ENCODE measurements at regions not wholly inside any gene's neighbourhood (a gene's known extent, or its start where the extent isn't known, plus 50 kb on each side); places are given as distances from the start of the nearest gene placed in this dataset.
"Not testable (repeated sequence)": the region's sequence is repeated elsewhere in the genome, so short reads cannot be mapped to it uniquely, and the experiment has no call there.

GRCh38 chr4:45482346-45482745 lies 641.5 kb downstream of the GABRG1 start:
- DNase-seq (ENCODE audit: low read depth in 2 of 2) = no peak

DNA sequence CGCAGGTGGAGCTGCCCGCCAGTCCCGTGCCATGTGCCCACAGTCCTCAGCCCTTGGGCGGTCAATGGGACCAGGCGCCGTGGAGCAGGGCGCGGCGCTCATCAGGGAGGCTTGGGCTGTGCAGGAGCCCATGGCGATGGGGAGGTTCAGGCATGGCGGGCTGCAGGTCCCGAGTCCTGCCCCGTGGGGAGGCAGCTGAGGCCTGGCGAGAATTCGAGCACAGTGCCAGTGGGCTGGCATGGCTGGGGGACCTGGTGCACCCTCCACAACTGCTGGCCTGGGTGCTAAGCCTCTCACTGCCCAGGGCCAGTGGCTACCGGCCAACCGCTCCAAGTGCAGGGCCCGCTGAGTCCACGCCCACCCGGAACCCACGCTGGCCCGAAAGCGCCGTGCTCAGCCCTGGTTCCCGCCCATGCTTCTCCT lies 646.5 kb downstream of the GABRG1 start:
- DNase-seq (ENCODE audit: low read depth in 2 of 2) = no peak

DNA sequence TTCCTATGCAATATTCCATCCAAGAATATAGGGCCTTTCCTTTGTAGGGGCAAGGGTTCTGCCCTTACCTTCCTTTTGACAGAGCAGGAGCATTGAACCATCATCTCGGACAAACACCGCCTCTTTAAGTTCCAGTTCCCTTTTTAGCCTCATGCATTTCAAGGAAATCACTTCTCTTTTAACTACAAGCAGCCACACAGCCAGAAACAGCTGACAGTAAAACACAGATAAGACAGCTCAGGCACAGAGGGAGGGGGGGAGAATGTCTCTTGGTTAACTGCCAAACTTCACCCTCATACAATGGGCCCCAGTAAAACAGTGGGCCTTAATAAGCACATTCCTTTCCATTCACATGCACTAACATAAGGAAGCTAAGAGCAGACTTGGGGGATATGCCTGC lies 648.3 kb downstream of the GABRG1 start:
- DNase-seq (ENCODE audit: low read depth in 2 of 2) = no peak

DNA sequence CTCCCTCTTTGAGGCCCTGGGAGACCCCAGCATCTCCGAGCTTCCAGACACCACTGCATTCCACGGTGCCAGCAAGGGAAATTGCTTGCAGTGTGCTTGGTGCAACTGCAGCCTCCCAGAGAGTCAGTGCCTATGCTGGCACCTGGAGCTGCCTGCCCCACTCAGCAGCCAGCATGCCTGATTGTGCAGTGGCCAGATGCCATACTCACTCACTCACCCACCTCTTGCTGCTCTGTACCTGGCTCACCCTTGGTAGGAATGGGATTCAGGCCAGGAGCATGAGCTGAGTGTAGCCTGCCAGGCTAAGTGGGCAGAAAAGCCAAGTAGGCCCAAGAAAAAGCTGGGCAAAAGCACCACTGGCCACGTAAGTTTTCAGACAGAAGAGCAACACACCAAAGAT lies 651.4 kb downstream of the GABRG1 start:
- DNase-seq (ENCODE audit: low read depth in 2 of 2) = no peak

DNA sequence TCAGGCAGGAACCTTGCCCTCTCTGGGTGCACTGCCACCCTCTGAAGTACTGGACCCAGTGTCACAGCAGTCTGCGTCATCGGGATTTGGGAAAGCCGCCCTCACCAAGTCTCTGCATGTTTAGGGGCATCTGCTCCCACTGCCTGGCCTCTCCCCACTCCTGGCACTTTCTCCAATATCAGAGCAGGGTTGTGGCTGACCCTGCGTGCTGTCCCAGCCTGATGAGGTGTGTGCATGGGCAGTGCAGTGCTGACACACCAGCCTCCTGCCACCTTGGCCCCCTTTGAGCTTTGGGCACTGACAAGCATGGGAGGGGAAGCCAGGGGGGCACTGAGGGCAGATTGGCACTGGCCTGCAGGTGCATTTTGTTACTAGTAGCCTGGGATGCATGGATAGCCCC lies 652.5 kb downstream of the GABRG1 start:
- DNase-seq (ENCODE audit: low read depth in 2 of 2) = no peak

DNA sequence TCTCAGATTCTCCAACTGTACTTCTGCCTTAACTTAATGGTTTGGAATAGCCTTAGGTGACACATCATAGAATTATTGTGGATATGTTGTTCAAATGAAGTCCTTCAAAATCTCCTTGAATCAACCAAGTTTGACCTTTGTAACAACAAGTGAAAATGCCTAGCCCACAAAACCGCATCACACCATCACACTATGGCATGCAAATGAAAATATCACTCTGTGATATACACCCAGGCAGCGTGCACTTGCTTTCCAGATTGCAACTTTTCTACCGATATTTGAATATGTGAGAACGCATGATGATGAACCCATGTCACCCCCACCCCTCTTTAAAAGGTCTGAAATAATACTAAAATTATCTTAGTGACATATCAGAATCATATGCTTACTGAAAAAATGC lies 656.7 kb downstream of the GABRG1 start:
- no peak for DNase-seq (ENCODE audit: low read depth in 2 of 2)

GRCh38 chr4:45460157-45460556 lies 663.7 kb downstream of the GABRG1 start:
- not testable (repeated sequence) for DNase-seq (ENCODE audit: low read depth in 2 of 2)

- DNase-seq (ENCODE audit: low read depth in 2 of 2) = no peak
These were observed 668.6 kb downstream of the GABRG1 start for GRCh38 chr4:45455217-45455616.

GRCh38 chr4:45453258-45453853 lies 670.5 kb downstream of the GABRG1 start:
- no peak for DNase-seq (ENCODE audit: low read depth in 2 of 2)

DNA sequence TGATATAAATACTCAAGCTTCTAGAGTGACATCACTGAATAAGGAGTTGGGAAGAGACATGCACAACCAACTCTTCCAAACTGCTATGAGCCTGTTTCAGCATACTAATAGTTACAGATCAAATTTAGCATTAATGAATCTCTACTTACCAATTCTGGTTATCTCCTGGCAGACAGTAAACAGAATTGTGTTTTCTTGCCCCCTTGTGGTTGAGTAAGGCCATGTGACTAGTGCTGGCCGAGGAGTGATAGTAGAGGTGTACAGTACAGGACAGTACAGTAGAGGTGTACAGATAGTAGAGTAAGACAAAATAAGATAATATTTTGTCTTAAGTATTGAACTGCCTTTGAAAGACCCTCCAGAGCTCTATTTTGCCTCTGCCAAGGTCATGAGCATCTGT lies 681.4 kb downstream of the GABRG1 start:
- DNase-seq (ENCODE audit: low read depth in 2 of 2) = no peak

DNA sequence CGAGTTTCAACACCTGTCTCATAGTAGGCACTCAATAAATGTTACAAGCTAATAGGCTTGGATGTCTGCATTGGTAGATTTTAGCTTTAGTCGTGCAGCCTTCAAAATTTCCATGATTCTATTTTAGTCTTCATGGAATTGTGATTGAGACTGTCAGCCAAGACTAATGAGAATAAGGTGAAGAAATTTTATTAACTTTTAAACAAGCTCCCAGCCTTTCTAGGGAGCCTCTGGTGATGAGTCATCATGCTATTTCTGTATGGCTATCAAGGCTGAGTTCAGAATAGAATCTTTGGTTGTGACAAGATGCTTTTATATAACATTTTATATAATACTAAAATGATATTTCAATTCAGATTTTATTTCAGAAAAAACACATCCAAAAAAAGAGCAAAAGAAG lies 685.8 kb downstream of the GABRG1 start:
- DNase-seq (ENCODE audit: low read depth in 2 of 2) = no peak

- DNase-seq (ENCODE audit: low read depth in 2 of 2) = no peak
These were observed 686.5 kb downstream of the GABRG1 start for GRCh38 chr4:45437381-45437780.

- DNase-seq (ENCODE audit: low read depth in 2 of 2) = no peak
These were observed 698.7 kb downstream of the GABRG1 start for GRCh38 chr4:45425135-45425534.

GRCh38 chr4:45423896-45424295 lies 697.5 kb upstream of the GNPDA2 start:
- no peak for DNase-seq (ENCODE audit: low read depth in 2 of 2)

DNA sequence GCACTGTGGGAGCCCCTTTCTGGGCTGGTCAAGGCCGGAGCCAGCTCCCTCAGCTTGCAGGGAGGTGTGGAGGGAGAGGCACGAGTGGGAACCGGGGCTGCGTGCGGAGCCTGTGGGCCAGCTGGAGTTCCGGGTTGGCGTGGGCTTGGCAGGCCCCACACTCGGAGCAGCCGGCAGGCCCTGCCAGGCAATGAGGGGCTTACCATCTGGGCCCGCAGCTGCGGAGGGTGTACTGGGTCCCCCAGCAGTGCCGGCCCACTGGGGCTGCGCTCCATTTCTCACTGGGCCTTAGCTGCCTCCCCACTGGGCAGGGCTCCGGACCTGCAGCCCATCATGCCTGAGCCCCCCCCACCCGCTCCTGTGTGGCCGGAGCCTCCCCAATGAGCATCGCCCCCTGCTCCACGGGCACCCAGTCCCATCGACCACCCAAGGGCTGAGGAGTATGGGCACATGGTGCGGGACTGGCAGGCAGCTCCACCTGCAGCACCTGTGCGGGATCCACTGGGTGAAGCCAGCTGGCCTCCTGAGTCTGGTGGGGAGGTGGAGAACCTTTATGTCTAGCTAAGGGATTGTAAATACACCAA lies 693.8 kb upstream of the GNPDA2 start:
- not testable (repeated sequence) for DNase-seq (ENCODE audit: low read depth in 2 of 2)

GRCh38 chr4:45410701-45411210 lies 684.4 kb upstream of the GNPDA2 start:
- DNase-seq (ENCODE audit: low read depth in 2 of 2) = no peak

DNA sequence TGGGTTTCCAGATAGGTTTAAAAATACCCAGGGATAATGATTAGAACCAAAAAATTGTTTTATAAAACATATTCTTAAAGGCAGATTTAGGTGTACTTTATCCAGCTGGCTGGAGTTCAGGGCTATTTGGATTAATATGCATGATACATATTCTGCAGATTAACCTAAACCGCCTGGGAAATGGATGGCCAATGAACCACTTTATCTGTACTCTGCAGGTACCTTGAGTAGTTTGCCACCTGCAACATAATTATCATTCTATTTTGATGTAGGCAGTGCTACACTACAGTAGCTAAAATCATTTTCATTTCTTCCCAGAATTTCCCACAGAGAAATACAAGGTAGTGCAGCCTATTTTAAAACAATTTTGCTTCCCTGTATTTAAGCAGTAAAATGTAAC lies 683.2 kb upstream of the GNPDA2 start:
- no peak for DNase-seq (ENCODE audit: low read depth in 2 of 2)

DNA sequence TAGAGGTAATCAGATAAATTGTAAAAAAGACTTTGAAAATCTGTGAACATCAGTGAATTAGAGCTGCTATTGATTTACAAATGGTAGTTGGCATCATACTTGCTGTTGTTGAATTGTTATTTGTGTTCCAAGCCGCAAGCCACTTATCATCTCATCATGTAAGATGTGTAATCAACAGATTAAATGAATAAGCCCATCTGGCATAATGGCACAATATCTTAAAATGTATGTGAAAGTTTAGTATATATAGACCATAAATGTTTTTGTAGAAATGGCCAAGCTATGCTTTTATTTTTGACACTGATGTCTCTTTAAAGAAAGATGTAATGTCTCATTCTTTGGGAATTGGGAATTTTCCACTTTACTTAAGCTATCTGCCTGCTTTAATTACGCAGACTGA lies 682.6 kb upstream of the GNPDA2 start:
- DNase-seq (ENCODE audit: low read depth in 2 of 2) = no peak

- no peak for DNase-seq (ENCODE audit: low read depth in 2 of 2)
These were observed 672.8 kb upstream of the GNPDA2 start for GRCh38 chr4:45399116-45399515.

DNA sequence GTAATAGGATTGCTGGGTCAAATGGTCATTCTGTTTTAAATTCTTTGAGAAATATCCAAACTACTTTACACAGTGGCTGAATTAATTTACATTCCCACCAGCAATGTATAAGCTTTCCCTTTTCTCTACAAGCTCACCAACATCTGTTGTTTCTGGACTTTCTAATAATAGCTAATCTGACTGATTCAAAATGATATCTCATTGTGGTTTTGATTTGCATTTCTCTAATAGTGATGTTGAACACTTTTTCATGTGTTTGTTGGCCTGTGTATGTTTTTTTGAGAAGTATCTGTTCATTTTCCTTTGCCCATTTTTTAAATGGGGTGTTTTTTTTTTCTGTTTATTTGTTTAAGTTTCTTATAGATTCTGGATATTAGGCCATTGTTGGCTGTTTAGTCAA lies 659.0 kb upstream of the GNPDA2 start:
- DNase-seq (ENCODE audit: low read depth in 2 of 2) = no peak

DNA sequence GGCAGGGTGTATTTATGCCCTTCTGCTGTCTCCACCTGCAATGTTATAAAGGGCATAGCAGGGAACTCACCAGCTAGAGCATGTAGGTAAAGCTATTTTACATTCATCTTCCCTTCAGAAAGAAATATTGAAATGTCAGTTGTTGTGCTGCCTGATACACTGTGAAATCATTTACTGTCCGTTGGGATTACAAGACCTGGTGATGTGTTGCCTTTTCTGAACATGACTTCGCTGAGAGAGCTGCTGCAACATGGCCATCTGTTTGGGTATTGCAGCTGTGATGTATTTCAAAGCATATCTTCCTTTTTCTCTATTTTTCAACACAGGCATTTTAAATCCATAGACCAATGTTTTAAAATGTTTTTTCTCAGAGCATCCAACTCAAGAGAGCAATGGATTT lies 644.1 kb upstream of the GNPDA2 start:
- no peak for DNase-seq (ENCODE audit: low read depth in 2 of 2)

- no peak for DNase-seq (ENCODE audit: low read depth in 2 of 2)
These were observed 642.5 kb upstream of the GNPDA2 start for GRCh38 chr4:45368832-45369231.

DNA sequence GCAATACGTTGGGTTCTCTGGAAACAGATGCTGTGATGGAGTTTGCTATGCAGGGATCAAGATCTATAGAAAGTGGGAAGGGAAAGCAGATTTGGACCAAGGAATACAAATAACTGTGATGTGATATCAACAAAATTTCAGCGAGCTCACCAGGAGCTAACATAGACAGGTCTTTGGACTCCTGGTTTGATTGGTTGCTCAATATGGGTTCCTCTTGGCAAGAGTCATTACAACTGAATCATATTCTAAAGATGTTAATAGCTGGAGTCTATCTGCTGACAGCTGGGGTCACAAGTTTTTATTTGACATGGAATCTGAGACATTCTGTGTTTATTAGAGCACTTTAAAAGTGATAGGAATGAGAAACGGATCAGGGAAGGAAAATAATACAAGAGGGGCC lies 637.6 kb upstream of the GNPDA2 start:
- no peak for DNase-seq (ENCODE audit: low read depth in 2 of 2)
